GM12878 (cell line): ENCODE measurements at regions not wholly inside any gene's neighbourhood (a gene's known extent, or its start where the extent isn't known, plus 50 kb on each side); places are given as distances from the start of the nearest gene placed in this dataset.
"Not testable (repeated sequence)": the region's sequence is repeated elsewhere in the genome, so short reads cannot be mapped to it uniquely, and the experiment has no call there.

Experiments
- ATAC-seq: fragments of 200-7000 bp; cut with Tn5 transposase; 3 replicates; pipeline ENCODE4 v1.9.1; 2020; ENCODE audit warnings: mild to moderate bottlenecking, moderate library complexity
- BruUV-seq: library from RNA; stranded (reverse); fragments of 400-500 nt; replicated peaks from 2 replicates; lab custom pipeline; 2021; lab: Mats Ljungman, UMichigan
- CTCF ChIA-PET: fragments of 300-600 bp; sonication (Branson Sonifier 250); formaldehyde crosslinking; extraction: SDS; loops from one replicate; lab custom pipeline; 2021; ENCODE audit warnings: inconsistent platforms; lab: Yijun Ruan, JAX
- POLR2A ChIA-PET: fragments of 350-600 bp; formaldehyde crosslinking; extraction: SDS; loops from one replicate; lab custom pipeline; 2021; ENCODE audit warnings: inconsistent platforms; lab: Charles Lee
- RAD21 ChIA-PET: fragments of 300-600 bp; sonication (Branson Sonifier 250); formaldehyde crosslinking; loops from one replicate; lab custom pipeline; 2023; ENCODE audit warnings: antibody characterized with exemption; ENCODE audit not compliant: unreplicated experiment; lab: Charles Lee
- SMC1A ChIA-PET: fragments of 300-600 bp; sonication (Branson Sonifier 250); formaldehyde crosslinking; loops from one replicate; lab custom pipeline; 2023; ENCODE audit not compliant: unreplicated experiment, uncharacterized antibody; lab: Charles Lee
- DNase-seq: peaks from one replicate; pipeline ENCODE4 v3.0.0-alpha.2; 2011; ENCODE audit warnings: low read depth, low spot score
- FAIRE-seq: peaks from 3 replicates; lab custom pipeline; 2011; peaks lifted over from hg19 to GRCh38; lab: Jason Lieb, UNC
- H2AFZ ChIP-seq: 2 replicates; pipeline ENCODE4 v1.6.0; 2011; ENCODE audit warnings: low read depth, low read length, control low read depth; ENCODE audit not compliant: control insufficient read depth
- H3K27ac ChIP-seq: 2 replicates; pipeline ENCODE4 v1.5.1; 2011; ENCODE audit warnings: control low read depth; ENCODE audit not compliant: control insufficient read depth, insufficient read depth
- H3K27me3 ChIP-seq, 2 experiments: replicated peaks in 1 of 2; 2 replicates each; pipeline versions ENCODE4 v1.6.0 to v1.6.1; 2011; ENCODE audit warnings: low read length in 1 of 2; ENCODE audit not compliant: control insufficient read depth in 2 of 2, insufficient read depth in 2 of 2
- H3K36me3 ChIP-seq, 2 experiments: 2 replicates each; pipeline ENCODE4 v1.5.1; 2011; ENCODE audit warnings: low read length in 1 of 2; ENCODE audit not compliant: control insufficient read depth in 2 of 2, insufficient read depth in 2 of 2
- H3K4me1 ChIP-seq: 2 replicates; pipeline ENCODE4 v1.6.1; 2011; ENCODE audit warnings: mild to moderate bottlenecking, low read length, moderate library complexity, mixed read lengths; ENCODE audit not compliant: control insufficient read depth, insufficient read depth
- H3K4me2 ChIP-seq: 2 replicates; pipeline ENCODE4 v1.6.0; 2011; ENCODE audit warnings: control low read depth; ENCODE audit not compliant: control insufficient read depth, insufficient read depth
- H3K4me3 ChIP-seq: fragments of 200-600 bp; sonication (generic); 2 replicates; pipeline ENCODE4 v1.5.1; 2016
- H3K79me2 ChIP-seq: 2 replicates; pipeline ENCODE4 v1.6.0; 2011; ENCODE audit warnings: low read length; ENCODE audit not compliant: control insufficient read depth, insufficient read depth
- H3K9ac ChIP-seq: 2 replicates; pipeline ENCODE4 v1.8.0; 2011; ENCODE audit warnings: low read length, control low read depth, mixed read lengths; ENCODE audit not compliant: control insufficient read depth, insufficient read depth
- H3K9me3 ChIP-seq: replicated peaks from 3 replicates; pipeline ENCODE4 v1.5.1; 2011; ENCODE audit warnings: mild to moderate bottlenecking, low read length; ENCODE audit not compliant: control insufficient read depth, insufficient read depth
- H4K20me1 ChIP-seq: 2 replicates; pipeline ENCODE4 v1.6.0; 2011; ENCODE audit not compliant: control insufficient read depth, insufficient read depth
- WGBS: methylation state at CpG from one replicate; pipeline ENCODE4 v1.1.6; 2016; ENCODE audit warnings: low lambda C conversion rate; ENCODE audit not compliant: insufficient replicate concordance, insufficient coverage; ENCODE audit errors: missing lambda C conversion rate; 5-methylcytosine and 5-hydroxymethylcytosine counted together
- in situ Hi-C: fragments of 300-500 bp; cut with MboI; formaldehyde crosslinking; loops from 9 replicates; pipeline ENCODE4 v1.14.3; 2018; ENCODE audit warnings: mixed read lengths
- intact Hi-C: fragments of 100-400 bp; cut with micrococcal nuclease; formaldehyde crosslinking; loops from one replicate; pipeline ENCODE4 v1.14.2; 2022; ENCODE audit not compliant: unreplicated experiment

DNA sequence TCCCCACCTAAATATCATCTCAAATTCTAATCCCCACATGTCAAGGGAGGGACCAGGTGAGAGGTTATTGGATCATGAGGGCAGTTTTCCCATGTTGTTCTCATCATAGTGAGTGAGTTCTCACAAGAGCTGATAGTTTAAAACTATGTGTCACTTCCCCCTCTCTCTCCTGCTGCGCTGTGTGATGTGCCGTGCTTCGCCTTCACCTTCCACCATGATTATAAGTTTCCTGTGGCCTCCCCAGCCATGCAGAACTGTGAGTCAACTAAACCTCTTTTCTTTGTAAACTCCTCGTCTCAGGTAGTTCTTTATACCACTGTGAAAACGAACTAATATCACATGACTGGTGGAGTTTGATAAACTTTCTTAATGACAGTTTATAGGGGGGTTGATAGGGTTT lies 839.5 kb downstream of the TMEM121 start:
- H3K4me3 ChIP-seq, POLR2A ChIA-PET, H3K9me3 ChIP-seq, H3K9ac ChIP-seq, BruUV-seq, intact Hi-C loops, CTCF ChIA-PET, in situ Hi-C loops, H4K20me1 ChIP-seq, RAD21 ChIA-PET, H3K27me3 ChIP-seq, H3K4me1 ChIP-seq, H3K36me3 ChIP-seq, FAIRE-seq, H3K27ac ChIP-seq, H3K79me2 ChIP-seq, DNase-seq, H3K4me2 ChIP-seq, H2AFZ ChIP-seq, SMC1A ChIA-PET: not testable (repeated sequence)
- ATAC-seq: peak; percentile 63
- WGBS: 0% methylated on average over 3 of the region's 5 CpGs

DNA sequence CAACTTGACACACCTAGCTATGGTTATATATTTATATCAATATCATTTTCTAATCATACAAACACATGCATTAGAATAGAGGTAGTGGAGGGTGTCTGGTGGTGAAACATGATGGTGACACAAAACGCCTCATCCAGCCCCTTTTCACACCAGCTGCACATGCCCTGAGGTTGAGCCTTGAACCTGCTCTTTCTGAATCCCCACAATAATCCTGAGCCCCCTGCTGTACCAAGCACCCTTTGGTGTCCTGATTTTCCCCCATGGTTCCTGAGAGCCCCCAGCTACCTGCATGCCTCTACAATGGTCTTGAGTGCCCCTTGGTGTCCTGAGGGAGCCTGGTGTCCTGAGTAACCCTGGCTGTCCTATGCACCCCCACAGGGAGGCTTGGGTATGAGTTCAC lies 840.6 kb downstream of the TMEM121 start:
- H2AFZ ChIP-seq, H4K20me1 ChIP-seq, H3K79me2 ChIP-seq, ATAC-seq, H3K36me3 ChIP-seq, DNase-seq, H3K4me3 ChIP-seq, in situ Hi-C loops, H3K9me3 ChIP-seq, H3K27ac ChIP-seq, H3K4me2 ChIP-seq, H3K4me1 ChIP-seq, H3K27me3 ChIP-seq, SMC1A ChIA-PET, H3K9ac ChIP-seq, intact Hi-C loops, RAD21 ChIA-PET, BruUV-seq, FAIRE-seq, POLR2A ChIA-PET: not testable (repeated sequence)
- WGBS: no CpG with 5 or more reads among the region's 1 CpG
- CTCF ChIA-PET: interaction anchor here (0.6 kb wide), 1 partner anchor 52 kb away, joined by 3 read pairs; no protein-coding TSS in a partner anchor

DNA sequence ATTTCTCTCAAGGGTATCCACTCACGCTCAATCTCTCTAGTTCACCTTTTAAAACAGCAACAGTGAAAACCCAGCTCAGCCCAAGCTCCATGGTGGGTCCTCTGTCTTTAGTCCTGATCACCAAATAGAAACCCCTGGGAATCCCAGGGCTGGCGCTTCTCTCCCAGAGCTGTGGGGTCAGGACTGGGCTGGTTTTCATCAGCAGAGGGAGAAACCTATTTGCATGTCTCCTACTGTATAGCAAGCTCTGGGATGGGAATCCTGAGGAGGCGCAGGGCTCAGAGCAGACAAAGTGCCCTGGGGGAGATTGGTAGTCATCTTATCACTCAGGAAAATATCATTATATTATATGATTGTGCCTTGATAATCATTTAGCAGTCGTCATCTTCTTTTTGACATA lies 843.1 kb downstream of the TMEM121 start:
- RAD21 ChIA-PET: not testable (repeated sequence)

More for the DNA sequence above, 843.1 kb downstream of the TMEM121 start:
- H3K36me3 ChIP-seq, H4K20me1 ChIP-seq, in situ Hi-C loops, H3K79me2 ChIP-seq, H3K27ac ChIP-seq, ATAC-seq, H3K9ac ChIP-seq, POLR2A ChIA-PET, H3K27me3 ChIP-seq, SMC1A ChIA-PET, H2AFZ ChIP-seq, H3K4me3 ChIP-seq, DNase-seq, H3K9me3 ChIP-seq, H3K4me2 ChIP-seq, H3K4me1 ChIP-seq, FAIRE-seq, BruUV-seq, CTCF ChIA-PET, intact Hi-C loops: not testable (repeated sequence)
- WGBS: 7% methylated on average over 3 of the region's 4 CpGs
